Ascending aorta (tissue), 2 donors: ENCODE measurements at regions not wholly inside any gene's neighbourhood (a gene's known extent, or its start where the extent isn't known, plus 50 kb on each side); places are given as distances from the start of the nearest gene placed in this dataset.

Source experiments
- DNase-seq, 2 donors: peaks; one replicate each; pipeline ENCODE4 v3.0.0-alpha.2; 2019; ENCODE audit warnings: low spot score in 2 of 2
- H3K27ac ChIP-seq, 2 donors: fragments of 200-600 bp; sonication (generic); one replicate each; pipeline ENCODE4 v1.5.1; 2016 to 2017; ENCODE audit warnings: mild to moderate bottlenecking in 1 of 2
- H3K27me3 ChIP-seq: fragments of 200-600 bp; sonication (generic); one replicate; pipeline ENCODE4 v1.5.1; 2017
- H3K36me3 ChIP-seq, 2 donors: fragments of 200-600 bp; sonication (generic); one replicate each; pipeline ENCODE4 v1.5.1; 2016
- H3K4me1 ChIP-seq, 2 donors: fragments of 200-600 bp; sonication (generic); one replicate each; pipeline ENCODE4 v1.5.1; 2016 to 2017; ENCODE audit warnings: mild to moderate bottlenecking in 1 of 2
- H3K4me3 ChIP-seq, 2 donors: fragments of 200-600 bp; sonication (generic); one replicate each; pipeline ENCODE4 v1.5.1; 2016 to 2017; ENCODE audit warnings: mild to moderate bottlenecking in 1 of 2
- H3K9me3 ChIP-seq, 2 donors: fragments of 200-600 bp; sonication (generic); one replicate each; pipeline ENCODE4 v1.5.1; 2016
- CTCF ChIP-seq, 3 experiments: fragments of 200-600 bp in 2 of 3; fragments of 450-650 bp in 1 of 3; sonication (generic) in 2 of 3; IDR thresholded peaks; one replicate each; pipeline ENCODE4 v1.5.1; 2016 to 2019; ENCODE audit warnings: antibody characterized with exemption in 3 of 3, mild to moderate bottlenecking in 1 of 3, moderate library complexity in 1 of 3
- intact Hi-C: fragments of 100-400 bp; cut with DNase I; formaldehyde crosslinking; loops from one replicate; pipeline ENCODE4 v1.15.1; 2023

- TF ChIP-seq CTCF (IDR thresholded peaks at IDR 0.05) = no peak
- intact Hi-C loops = no loop called here
Observed at GRCh38 chr7:81140775-81141174, 221.9 kb upstream of the SEMA3C start.

GRCh38 chr7:81140252-81140651, 221.4 kb upstream of the SEMA3C start:
- H3K4me3 ChIP-seq = no peak overlapping the region
- H3K27ac ChIP-seq = no peak overlapping the region
- no peaks in the 10 kb centered on the region for H3K27me3 ChIP-seq
- no peaks in the 10 kb centered on the region for H3K9me3 ChIP-seq
- no peak for TF ChIP-seq CTCF (IDR thresholded peaks at IDR 0.05)
- DNase-seq = no peak
- no peaks in the 10 kb centered on the region for H3K4me1 ChIP-seq
- H3K36me3 ChIP-seq = no peaks in the 10 kb centered on the region
- intact Hi-C loops = no loop called here

More at GRCh38 chr7:81140775-81141174, 221.9 kb upstream of the SEMA3C start:
- no peaks in the 10 kb centered on the region for H3K9me3 ChIP-seq
- no peaks in the 10 kb centered on the region for H3K4me1 ChIP-seq
- H3K27me3 ChIP-seq = no peaks in the 10 kb centered on the region
- no peaks in the 10 kb centered on the region for H3K36me3 ChIP-seq
- no peak overlapping the region for H3K27ac ChIP-seq
- H3K4me3 ChIP-seq = no peak overlapping the region
- no peak for DNase-seq

- H3K4me3 ChIP-seq = no peak overlapping the region
- H3K27ac ChIP-seq = no peak overlapping the region
- DNase-seq = no peak
- H3K9me3 ChIP-seq = no peaks in the 10 kb centered on the region
- intact Hi-C loops = no loop called here
- TF ChIP-seq CTCF (IDR thresholded peaks at IDR 0.05) = no peak
- H3K36me3 ChIP-seq = no peaks in the 10 kb centered on the region
- H3K4me1 ChIP-seq = no peaks in the 10 kb centered on the region
- no peaks in the 10 kb centered on the region for H3K27me3 ChIP-seq
Observed at GRCh38 chr7:81138870-81139269, 220.0 kb upstream of the SEMA3C start.

- no peaks in the 10 kb centered on the region for H3K4me1 ChIP-seq
- DNase-seq = no peak
- H3K27me3 ChIP-seq = no peaks in the 10 kb centered on the region
- H3K27ac ChIP-seq = no peak overlapping the region
- H3K36me3 ChIP-seq = no peaks in the 10 kb centered on the region
- H3K9me3 ChIP-seq = no peaks in the 10 kb centered on the region
- intact Hi-C loops = no loop called here
- no peak overlapping the region for H3K4me3 ChIP-seq
- TF ChIP-seq CTCF (IDR thresholded peaks at IDR 0.05) = no peak
Observed at GRCh38 chr7:81135324-81135723, 216.5 kb upstream of the SEMA3C start.

- Histone ChIP-seq H3K9me3 (peaks cover 0 to 16% of the 10 kb centered on the region in 2 donors), H3K4me1 (no peaks in the 10 kb centered on the region), H3K27ac (no peak overlapping the region), H3K36me3 (no peaks in the 10 kb centered on the region), H3K27me3 (no peaks in the 10 kb centered on the region), H3K4me3 (no peak overlapping the region)
- intact Hi-C loops = no loop called here
- DNase-seq = no peak
- TF ChIP-seq CTCF (IDR thresholded peaks at IDR 0.05) = no peak
Observed at GRCh38 chr7:81128011-81128410, 209.2 kb upstream of the SEMA3C start.

GRCh38 chr7:81120803-81121202, 202.0 kb upstream of the SEMA3C start:
- H3K4me3 ChIP-seq = no peak overlapping the region
- H3K4me1 ChIP-seq = no peaks in the 10 kb centered on the region
- no peak for DNase-seq
- no peak for TF ChIP-seq CTCF (IDR thresholded peaks at IDR 0.05)
- intact Hi-C loops = no loop called here
- no peak overlapping the region for H3K27ac ChIP-seq
- H3K27me3 ChIP-seq = no peaks in the 10 kb centered on the region
- H3K36me3 ChIP-seq = no peaks in the 10 kb centered on the region
- no peaks in the 10 kb centered on the region for H3K9me3 ChIP-seq
